GM20431 (cell line): ENCODE measurements at regions not wholly inside any gene's neighbourhood (a gene's known extent, or its start where the extent isn't known, plus 50 kb on each side); places are given as distances from the start of the nearest gene placed in this dataset.

Experiments used
- in situ Hi-C: fragments of 300-500 bp; cut with MseI, MboI; formaldehyde crosslinking; loops from one replicate; pipeline ENCODE4 v1.15.0; 2020; ENCODE audit warnings: low sequenced_read_pairs; ENCODE audit not compliant: unreplicated experiment

DNA sequence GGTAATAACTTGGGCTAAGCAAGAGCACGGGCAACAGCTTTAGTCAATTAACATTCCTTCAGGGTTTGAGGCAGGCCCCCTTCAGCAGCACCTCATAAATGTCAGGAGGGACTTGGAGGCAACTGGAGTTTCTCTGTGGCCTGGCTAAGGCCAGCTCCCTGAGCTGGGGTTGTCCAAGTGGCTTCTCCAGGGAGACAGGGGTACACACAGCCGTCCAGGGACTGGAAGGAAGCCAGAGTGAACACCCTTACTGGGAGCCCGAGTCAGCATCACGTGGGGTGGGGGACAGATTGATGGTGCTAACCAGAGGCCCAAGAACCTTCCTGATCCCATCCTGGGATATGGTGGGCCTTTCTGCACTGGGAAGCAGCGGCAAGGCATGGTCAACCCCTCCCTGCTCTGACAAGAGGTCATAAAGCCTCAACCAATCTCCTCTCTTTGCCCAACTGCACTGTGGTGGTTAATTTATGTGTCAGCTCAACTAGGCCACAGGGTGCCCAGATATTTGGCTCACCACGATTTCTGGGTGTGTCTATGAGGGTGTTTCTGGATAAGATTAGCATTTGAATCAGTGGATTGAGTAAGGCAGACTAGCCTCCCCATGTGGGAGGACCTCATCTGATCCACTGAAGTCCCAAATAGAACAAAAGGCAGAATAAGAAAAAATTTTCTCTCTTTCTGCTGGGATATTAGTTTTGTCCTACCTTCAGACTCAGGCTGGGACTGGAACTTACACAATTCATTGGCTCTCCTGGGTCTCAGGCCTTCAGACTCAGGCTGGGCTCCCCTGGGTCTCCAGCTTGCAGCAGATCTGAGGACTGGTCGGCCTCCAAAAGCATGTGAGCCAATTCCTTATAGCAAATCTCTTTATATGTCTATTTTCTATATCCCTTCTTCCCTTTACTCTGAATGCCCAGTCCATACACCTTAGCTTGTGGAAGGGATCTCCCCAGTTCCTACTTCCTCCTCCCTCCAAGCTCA, 127.2 kb upstream of the LARP1 start:
- in situ Hi-C loops, result loop anchor here (25.0 kb wide), 1 partner anchor 184 kb away; no protein-coding TSS in a partner anchor

DNA sequence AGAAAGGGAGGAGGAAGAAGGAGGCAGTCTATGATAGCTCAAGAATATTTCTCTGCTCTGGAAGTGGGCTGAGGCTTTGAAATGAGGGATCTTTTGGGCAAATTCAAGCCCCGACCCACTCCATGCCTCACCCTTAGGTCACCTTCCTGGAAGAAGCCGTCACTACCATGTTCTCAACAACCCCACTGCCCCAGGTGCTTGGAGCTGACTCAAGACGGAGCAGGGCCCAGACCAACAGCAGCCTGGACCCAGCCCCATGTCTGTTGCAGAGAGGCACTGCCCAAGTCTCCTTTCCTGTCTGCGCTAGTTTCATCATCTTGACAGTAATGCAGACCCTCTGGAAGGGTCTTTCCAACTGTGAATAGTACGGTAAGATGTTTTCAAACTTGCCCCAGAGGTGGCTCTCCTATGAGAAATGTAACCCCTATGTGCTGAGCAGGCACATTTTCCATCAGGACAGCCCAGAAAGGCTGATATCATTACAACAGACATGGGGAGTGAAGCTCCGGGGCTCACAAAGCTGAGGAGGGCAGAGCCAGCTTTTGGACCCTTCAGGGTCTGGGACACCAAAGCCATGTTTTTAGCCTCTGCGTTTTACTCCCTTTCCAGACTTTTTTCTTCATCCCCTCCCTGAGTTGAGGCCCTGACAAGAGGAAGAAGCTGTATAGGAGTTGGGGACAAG, 128.2 kb upstream of the LARP1 start:
- in situ Hi-C loops, result loop anchor here (25.0 kb wide), 1 partner anchor 185 kb away; no protein-coding TSS in a partner anchor

DNA sequence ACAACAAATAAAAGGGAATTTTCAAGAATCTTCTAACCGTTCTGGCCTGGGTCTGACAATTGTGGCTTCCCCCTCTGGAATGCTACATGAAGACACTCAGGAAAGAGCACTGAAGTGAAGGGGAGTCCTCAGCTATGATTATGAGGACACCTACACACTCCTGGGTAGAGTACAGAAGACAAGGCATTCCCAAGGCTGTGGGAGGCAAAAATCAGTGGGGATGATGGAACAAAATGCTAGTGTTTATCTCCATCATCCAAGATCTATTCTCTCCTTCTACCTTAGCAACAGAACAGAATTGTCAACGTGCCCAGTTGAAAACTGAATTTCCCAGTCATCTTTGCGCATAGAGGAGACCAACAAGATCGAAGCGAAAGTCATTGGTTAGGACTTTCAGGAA, 130.1 kb upstream of the LARP1 start:
- in situ Hi-C loops, result loop anchor here (25.0 kb wide), 1 partner anchor 187 kb away; no protein-coding TSS in a partner anchor

DNA sequence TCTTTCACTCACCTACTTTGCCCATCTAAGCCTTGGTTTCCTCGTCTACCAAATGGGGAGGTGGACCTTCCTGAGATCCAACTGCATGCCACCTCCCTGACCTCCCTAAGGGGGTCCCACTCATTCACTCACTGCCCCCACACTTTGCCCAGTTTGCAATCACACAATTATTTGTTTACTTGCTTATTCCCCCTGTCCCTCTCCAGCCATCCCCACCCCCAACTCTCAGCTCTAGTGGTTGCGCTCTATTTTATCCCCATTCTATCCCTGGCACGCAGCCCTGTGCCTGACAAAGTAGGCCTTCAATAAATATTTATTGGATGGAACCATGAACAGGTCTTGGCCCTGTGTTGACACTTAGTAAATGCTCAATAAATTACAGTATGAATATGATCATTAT, 130.8 kb upstream of the LARP1 start:
- in situ Hi-C loops, result no loop called here

DNA sequence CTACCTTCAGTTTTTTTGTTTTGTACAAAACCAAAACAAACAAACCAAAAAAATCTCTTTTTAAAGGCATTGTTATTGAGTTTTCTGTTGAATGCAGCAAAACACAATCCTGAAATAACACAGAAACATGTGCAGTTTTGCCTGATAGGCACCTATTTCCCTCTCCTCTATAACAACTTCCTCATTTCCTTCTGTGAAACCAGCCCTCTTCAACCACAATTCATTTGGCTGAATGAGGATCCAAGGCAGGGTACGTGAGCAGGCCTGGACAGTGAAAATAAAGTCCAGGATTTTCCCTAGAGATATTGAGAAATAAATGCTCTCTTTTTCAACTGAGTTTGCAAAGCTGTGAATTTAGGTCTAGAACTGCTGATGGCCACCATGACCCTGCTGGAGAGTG, 134.8 kb upstream of the LARP1 start:
- in situ Hi-C loops, result no loop called here

DNA sequence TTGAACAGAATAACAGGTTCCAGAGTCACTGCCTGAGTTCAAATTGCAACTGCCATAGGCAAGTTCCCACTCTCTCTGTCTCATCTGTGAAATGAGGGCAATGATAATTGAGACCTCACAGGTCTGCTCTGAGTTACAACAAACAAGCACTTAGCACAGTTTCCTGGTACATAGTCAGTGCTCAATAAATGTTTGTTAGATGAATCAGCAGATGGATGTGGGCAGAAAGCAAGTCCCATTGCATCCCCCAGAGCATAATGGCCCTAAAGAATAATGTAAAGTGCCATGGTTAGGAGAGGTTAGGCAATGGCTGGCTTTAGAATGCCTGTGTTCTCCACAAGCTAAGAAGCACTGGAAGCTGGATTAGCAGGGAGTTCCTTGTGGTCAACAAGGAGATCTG, 136.5 kb upstream of the LARP1 start:
- in situ Hi-C loops, result no loop called here

DNA sequence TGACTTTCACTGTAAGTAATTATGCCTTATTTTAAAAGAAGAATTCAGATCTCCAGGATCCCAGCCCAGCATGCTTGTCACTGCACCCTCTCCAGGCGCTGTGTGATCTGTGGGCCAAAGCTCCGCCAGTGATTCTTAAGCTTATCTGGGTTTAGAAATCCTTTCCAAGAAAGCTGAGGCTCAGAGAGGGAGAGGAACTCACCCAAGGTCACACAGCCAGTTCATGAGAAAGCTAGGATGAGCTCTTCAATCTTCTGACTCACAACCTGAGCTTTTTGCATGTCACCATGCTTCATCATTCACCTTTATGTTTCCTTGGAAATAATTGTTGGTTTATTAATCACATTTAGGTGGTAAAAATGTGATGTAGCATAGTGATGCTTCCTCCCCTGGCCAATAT, 136.6 kb upstream of the HAND1 start:
- in situ Hi-C loops, result no loop called here

DNA sequence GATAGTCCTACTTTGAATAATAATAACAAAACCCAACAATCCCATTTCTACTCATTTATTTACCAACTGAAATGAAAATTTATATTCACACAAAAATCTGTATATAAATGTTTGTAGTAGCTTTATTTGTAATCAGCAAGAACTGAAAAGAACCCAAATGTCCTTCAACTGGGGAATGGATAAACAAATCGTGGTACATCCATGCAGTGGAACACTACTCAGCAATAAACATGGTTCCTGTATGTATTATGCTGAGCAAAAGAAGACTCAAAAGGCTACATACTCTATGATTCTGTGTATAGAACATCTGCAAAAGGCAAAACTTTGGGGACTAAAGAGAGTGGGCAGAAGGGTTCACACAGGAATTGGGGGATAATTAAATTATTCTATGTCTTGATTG, 136.1 kb upstream of the HAND1 start:
- in situ Hi-C loops, result no loop called here

DNA sequence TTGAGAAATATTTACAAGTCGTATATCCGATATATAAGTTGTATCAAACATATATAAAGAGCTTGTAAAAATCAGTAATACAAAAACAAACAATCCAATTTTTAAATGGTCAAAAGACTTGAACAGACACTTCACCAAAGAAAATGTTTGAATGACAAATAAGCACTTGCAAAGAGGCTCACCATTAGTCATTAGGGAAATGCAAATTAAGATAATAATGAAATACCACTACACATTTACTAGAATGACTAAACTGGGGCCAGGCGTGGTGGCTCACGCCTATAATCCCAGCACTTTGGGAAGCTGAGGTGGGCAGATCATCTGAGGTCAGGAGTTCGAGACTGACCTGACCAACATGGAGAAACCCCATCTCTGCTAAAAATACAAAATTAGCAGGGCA, 134.6 kb upstream of the HAND1 start:
- in situ Hi-C loops, result no loop called here

DNA sequence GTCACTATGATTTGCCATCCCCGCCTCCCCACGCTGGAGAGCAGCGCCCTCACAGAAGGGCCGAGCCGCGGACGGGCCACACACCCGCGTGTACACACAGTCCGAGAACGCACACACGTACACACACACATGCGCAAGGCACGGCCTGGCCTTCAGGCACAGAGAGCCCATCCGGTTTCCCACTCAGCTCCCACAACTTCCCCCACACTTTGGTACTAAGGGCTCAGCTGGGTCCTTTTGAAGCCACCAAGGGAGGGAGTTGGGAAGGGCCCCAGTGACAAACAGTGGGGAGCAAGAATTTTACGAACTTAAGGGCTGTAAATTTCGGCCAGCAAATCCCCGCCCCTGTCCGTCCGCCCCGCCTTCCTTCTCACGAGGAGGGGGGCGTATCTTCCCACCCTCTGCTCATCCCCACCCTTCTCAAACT, 133.3 kb upstream of the HAND1 start:
- in situ Hi-C loops, result no loop called here

DNA sequence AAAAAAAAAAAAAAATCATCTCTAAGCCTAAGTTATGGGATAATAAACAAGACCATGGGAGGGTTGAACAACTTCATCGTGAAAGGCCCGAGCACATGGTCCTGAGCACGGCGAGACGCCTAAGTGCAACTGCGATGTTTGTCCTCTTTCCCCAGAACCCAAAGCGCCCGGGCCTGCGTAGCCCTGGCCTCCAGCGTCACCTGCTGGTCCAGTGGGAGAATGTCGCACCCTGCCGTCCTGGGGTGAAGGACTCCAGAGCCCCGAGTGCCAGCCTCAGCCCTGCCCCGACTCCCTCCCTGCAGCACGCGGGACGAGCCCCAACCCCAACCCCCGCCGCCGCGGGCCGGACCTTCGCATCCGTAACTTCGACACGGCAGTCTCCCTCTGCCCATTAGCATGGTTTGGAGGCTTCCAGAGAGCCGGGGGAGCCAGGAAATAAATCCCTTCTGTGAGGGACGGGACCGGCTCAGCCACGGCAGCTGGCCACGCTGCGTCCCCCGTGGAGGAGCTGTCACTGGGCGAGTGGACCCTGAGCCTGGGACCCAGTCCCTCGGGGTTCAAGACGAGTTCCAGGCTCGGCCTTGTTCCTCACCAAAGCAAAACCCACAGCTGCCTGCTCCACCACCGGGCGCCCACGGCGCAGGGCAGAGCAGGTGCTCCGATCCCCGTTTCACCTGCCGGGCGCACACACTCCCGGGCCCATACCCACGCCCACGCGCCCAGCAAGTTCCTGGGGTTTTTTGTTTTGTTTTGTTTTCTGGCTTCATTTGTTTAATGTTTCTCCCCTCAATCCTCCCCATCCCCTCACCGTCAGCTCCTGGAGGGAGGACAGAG, 132.5 kb upstream of the HAND1 start:
- in situ Hi-C loops, result no loop called here

DNA sequence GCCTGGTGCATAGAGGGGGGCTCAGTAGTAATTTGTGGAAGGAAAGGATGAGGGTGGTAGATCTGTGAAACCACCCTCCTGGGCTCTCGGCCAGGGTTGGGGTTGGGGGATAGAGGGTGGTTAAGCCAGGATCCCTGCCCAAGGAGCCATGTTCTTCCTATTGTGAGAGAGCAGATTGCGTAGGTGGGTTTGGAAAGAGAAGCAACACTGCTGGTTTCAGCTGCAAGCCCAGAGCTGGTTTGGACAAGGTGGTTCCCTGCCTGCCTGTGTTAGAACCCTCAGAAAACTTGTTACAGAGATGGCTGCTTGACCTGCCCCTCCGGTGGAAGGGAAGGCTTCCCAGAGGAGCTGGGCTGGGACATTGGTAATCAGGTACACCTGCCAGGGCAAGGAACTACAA, 131.2 kb upstream of the HAND1 start:
- in situ Hi-C loops, result loop anchor here (10.0 kb wide), 1 partner anchor 144 kb away; no protein-coding TSS in a partner anchor

DNA sequence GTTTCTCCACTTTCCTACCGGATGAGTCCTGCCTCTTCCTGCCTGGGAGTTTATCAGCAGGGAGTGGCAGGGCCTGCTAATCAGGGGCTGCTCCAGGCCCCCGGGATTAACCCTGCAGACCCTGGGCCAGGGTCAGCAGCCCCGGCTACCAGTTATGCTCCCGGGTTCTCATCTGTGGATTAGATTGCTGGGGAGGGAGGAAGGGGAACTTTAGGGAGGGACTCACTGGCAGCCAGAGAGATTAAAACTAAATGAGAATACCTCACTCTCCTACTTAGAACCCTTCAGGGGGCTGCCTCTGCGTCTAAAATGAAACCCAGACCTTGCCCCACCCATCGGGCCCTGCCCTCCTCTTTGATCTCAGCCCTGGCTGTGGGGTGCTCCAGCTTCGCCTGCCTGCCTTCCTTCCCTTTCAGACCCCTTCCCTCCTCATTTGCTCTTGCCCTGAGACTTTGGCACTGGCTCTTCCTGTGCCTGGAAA, 130.5 kb upstream of the HAND1 start:
- in situ Hi-C loops, result loop anchor here (10.0 kb wide), 1 partner anchor 144 kb away; no protein-coding TSS in a partner anchor

DNA sequence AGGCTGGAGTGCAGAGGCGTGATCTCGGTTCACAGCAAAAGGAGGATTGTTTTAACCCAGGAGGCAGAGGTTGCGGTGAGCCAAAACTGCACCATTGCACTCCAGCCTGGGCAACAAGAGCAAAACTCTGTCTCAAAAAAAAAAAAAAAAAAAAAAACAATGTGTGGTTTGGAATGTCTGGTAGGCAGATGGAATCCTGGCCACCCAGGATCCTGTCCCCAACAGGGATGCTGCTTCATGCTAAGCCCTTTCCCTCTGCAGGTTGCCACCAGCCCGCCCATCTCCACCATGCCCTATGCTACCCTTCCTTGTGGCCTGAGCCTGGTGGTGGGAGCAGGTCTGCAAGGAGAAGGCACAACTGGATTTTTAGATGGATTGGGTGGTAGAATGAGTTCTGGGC, 129.7 kb upstream of the HAND1 start:
- in situ Hi-C loops, result loop anchor here (10.0 kb wide), 1 partner anchor 143 kb away; no protein-coding TSS in a partner anchor

DNA sequence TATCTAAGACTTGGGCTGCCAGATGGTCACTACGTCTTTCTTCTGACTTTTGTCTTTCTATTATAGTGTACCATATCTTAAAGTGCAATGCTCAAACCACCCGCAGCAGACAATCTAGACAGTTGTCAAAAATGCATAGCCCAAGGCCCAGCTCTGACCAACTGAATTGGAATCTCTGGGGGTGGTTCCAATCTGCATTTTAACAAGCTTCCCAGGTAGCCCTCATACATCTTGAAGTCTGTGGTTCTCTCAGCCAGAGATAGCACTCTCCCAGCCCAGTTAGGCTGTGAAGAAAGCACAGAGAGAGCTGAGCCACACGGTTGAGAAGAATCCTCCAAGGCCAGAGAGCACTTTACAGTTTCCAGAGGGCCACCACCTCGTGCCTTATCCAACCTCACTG, 128.2 kb upstream of the HAND1 start:
- in situ Hi-C loops, result loop anchor here (10.0 kb wide), 1 partner anchor 141 kb away; no protein-coding TSS in a partner anchor

DNA sequence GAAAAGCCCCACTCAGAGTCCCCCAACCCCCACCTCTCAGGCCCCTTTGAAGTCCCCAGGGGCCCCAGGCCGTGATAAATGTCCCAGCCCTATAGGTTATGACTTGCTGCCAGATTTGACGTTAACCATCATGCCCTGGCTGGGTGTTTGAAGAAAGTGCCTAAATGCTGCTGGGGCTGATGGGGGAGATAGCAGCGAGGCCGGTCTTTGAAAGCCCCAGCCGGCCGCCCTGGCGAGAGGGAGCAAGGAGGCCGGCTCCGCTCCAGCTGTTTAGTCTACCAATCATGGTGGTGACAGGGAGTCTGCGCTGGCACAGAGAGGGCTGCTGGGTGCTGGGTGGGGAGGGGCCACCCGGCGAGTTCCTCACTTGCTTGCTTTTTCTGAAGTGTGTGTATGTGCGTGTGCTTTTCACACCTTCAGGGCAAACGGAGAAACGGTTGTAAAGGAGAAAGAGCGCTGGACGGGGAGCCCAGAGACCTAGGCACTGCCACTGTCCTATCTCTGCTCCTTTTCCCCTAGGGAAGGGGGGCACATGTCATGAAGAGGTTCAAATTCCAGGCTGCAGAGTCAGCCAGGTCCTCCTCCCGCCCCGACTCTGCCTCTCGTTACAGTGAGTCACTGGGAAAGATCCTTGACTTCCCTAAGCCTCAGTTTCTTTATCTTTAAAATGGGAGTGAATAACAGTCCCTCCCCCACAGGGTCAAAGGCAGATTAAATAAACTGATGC, 126.1 kb upstream of the HAND1 start:
- in situ Hi-C loops, result loop anchor here (10.0 kb wide), 1 partner anchor 139 kb away; no protein-coding TSS in a partner anchor

DNA sequence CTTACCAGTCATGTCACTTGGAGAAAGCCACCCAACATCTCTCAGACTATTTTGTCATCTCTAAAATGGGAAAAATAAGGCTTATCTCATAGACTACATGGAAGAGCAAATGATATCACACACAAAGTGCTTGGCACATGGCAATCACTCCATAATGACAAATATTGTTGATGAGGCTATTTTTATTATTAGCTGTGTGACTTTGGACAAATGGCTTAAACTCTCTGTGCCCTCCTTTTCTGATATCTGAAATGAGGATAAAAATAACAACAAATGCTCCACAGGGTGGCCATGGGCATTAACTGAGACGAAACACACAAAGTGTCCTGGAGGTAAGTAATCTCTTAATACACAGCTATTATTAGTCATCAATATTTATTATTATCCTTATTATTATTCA, 125.5 kb upstream of the HAND1 start:
- in situ Hi-C loops, result loop anchor here (10.0 kb wide), 1 partner anchor 139 kb away; no protein-coding TSS in a partner anchor

DNA sequence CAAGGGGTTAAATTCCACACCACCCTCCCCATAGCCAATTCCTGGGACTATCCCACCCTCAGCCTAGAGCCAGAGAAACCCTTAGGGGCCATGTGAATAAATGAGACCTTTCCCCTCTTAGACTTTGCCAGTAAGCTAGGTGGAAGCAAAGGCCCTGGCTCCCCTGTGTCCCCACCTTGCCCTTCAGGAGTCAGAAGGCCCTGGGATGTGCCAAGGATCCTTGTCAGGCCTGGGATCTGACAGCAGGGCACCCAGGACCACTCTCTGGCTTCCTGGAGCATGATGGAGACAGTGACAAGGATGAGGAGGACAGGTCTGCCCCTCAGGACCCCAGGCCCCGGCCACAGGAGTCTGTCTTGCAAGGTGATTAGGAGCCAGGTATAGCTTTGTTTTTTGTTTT, 125.0 kb upstream of the HAND1 start:
- in situ Hi-C loops, result loop anchor here (10.0 kb wide), 1 partner anchor 138 kb away; no protein-coding TSS in a partner anchor

DNA sequence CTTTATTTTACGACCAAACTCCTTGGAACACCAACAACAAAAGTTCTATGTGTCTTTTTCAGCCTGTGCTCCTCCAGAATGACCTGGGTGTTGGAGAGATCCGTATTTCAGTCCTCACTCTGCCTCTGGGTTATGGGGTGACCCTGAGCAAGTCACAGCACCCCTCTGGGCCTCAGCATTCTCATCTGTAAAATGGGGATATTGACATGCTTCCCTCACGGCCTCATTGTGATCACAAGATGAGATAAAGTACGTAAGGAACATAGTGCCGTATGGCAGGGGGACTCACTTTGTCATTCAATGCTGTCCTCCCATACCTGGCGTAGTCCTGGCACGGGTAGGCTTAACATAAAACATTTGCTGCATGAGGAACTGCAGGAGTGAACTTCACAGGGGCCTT, 123.0 kb upstream of the HAND1 start:
- in situ Hi-C loops, result loop anchor here (10.0 kb wide), 1 partner anchor 136 kb away; no protein-coding TSS in a partner anchor
